KOPT-K1 (cell line): ENCODE measurements at regions not wholly inside any gene's neighbourhood (a gene's known extent, or its start where the extent isn't known, plus 50 kb on each side); places are given as distances from the start of the nearest gene placed in this dataset.
"Not testable (repeated sequence)": the region's sequence is repeated elsewhere in the genome, so short reads cannot be mapped to it uniquely, and the experiment has no call there.

Experiments used
- H3K27ac ChIP-seq: fragments of 200-600 bp; sonication (generic); 2 replicates; pipeline ENCODE4 v1.5.1; 2016; ENCODE audit warnings: antibody characterized with exemption, mild to moderate bottlenecking, low read depth, low read length; ENCODE audit not compliant: poor library complexity, severe bottlenecking
- H3K36me3 ChIP-seq: fragments of 200-600 bp; sonication (generic); 2 replicates; pipeline ENCODE4 v1.5.1; 2017; ENCODE audit warnings: antibody characterized with exemption, mild to moderate bottlenecking, low read length, moderate library complexity; ENCODE audit not compliant: insufficient read depth
- H3K9me3 ChIP-seq: fragments of 200-600 bp; sonication (generic); 2 replicates; pipeline ENCODE4 v1.5.1; 2017; ENCODE audit warnings: antibody characterized with exemption, low read length, mild to moderate bottlenecking; ENCODE audit not compliant: insufficient read depth, poor library complexity, severe bottlenecking

DNA sequence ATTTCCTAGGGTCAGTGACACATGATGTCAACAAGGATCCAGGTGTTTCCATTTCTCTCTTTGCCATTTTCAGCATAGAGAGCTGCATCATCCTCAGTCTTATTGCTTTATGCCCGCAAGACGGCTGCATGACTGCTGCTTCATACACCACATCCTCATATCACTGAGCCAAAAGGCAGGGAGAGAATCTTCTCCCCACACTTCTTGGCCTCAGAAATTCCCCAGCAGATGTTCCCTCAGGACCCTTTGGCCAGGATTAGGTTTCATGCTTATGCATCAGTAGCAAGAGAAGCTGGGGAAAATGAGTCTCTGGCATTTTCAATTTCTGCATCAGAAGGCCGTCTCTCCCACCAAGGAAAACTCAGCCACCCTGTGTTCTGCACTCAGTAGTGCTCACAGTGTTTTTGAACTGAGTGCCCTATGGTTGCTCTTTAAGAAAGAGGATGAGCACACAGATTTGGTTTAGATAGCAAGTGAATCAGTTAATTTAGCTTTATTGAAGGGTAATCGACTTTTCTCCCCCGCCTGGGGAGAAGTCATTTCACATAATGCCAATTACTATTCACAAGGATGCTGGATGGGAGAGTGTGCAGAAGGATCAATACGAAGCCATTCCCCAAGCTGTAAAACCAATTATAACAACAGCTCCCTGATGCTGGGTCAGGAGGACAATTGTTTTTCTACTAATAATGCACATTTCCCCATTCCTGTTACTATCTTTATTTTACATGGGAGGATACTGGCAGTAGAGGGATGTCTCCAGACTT is 360.2 kb downstream of the HHIPL2 start:
- Histone ChIP-seq H3K36me3 (no peaks in the 10 kb centered on the region), H3K9me3 (no peaks in the 10 kb centered on the region), H3K27ac (no peak overlapping the region)

DNA sequence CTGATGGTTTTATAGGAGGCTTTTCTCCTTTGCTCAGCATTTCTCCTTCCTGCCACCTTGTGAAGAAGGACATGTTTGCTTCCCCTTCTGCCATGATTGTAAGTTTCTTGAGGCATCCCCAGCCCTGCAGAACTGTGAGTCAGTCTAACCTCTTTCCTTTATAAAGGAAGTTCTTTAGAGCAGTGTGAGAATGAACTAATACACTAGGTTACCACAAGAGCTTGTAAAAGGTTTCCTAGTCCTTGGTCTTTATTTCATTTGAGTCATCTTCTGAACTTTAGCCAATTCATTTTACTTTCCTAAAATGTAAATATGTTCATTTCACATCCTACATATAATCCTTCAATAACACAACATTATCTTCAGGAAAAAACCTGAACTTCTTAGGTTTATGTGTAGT is 365.3 kb downstream of the HHIPL2 start:
- no peaks in the 10 kb centered on the region for H3K36me3 ChIP-seq
- no peaks in the 10 kb centered on the region for H3K9me3 ChIP-seq
- H3K27ac ChIP-seq = no peak overlapping the region

DNA sequence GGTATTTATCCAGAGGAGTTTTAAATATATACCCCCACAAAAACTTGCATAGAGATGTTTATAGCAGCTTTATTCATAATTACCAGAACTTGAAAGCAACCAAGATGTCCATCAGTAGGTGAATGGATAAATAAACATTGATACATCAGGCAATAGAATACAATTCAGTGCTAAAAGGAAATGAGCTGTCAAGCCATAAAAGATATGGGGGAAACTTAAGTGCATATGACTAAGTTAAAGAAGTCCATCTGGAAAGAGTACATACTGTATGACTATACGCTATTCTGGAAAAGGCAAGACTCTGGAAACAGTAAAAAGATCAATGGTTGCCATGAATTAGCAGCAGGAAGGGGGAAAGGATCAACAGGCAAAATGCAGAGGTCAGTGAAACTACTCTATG is 366.7 kb downstream of the HHIPL2 start:
- H3K9me3 ChIP-seq = no peaks in the 10 kb centered on the region
- H3K36me3 ChIP-seq = no peaks in the 10 kb centered on the region
- H3K27ac ChIP-seq = no peak overlapping the region

DNA sequence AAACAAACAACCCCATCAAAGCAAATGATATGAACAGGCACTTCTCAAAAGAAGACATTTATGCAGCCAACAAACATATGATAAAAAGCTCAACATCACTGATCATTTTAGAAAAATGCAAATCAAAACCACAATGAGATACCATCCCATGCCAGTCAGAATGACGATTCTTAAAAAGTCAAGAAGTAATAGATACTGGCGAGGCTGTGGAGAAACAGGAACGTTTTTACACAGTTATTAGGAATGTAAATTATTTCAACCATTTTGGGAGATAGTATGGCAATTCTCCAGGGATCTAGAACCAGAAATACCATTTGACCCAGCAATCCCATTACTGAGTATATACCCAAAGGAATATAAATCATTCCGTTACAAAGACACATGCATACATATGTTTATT is 370.4 kb downstream of the HHIPL2 start:
- H3K36me3 ChIP-seq, H3K27ac ChIP-seq, H3K9me3 ChIP-seq: not testable (repeated sequence)

DNA sequence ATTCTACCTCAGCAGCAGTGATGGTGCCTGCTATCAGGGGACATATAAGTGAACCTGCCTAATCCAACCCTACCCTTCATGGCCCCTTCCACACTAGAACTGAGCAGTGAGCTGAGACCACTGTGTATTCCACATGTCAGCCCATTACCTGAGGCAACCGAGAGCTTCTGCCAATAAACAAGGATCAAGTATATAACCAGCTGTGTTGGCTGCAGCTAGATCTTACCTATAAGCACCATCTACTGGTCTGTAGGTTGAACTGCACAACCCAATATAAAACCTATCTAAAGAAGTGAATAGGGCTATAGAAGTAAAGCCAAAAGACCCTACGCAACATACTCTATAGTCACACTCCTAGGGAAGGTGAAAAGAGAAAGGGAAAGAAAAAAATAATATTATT is 376.9 kb downstream of the HHIPL2 start:
- H3K36me3 ChIP-seq = no peaks in the 10 kb centered on the region
- H3K27ac ChIP-seq = no peak overlapping the region
- peaks cover 8% of the 10 kb centered on the region for H3K9me3 ChIP-seq

DNA sequence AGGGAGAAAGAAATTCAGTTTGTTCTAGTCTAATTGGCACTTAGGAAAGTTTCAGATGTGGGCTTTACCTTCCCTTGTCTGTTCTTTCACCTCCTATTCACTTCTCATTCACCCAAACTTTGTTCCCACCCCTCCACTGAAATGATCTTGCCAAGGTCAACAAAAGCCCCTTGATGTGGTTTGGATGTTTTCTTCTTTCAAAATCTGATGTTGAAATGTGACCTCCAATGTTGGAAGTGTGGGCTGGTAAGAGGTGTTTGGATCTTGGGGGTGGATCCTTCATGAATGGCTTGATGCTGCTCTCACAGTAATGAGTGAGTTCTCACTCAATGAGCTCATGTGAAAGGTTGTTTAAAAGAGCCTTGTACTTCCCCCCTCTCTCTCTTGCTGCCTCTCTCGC is 379.3 kb downstream of the HHIPL2 start:
- peaks cover 8% of the 10 kb centered on the region for H3K9me3 ChIP-seq

DNA sequence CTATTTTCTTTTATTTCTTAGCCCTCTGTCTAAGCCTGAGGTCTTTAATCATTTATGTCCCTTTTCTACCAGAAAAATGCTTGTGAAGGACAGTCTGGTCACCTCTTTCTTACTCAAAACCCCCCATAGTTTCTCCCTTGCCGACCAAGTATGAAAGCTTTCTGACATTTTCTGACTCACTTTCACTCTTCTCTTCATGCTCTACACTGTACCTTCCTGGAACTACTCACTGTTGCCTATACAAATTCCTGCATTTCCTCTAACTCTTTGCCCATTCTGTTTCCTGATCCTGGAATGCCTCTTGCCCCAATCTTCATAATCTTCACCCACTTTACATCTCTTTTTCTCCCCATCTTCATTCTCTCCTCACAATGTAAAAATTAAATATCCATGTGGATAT is 380.0 kb downstream of the HHIPL2 start:
- Histone ChIP-seq H3K27ac (no peak overlapping the region), H3K36me3 (no peaks in the 10 kb centered on the region), H3K9me3 (peaks cover 8% of the 10 kb centered on the region)

More for the DNA sequence above, 379.3 kb downstream of the HHIPL2 start:
- Histone ChIP-seq H3K27ac (no peak overlapping the region), H3K36me3 (no peaks in the 10 kb centered on the region)

DNA sequence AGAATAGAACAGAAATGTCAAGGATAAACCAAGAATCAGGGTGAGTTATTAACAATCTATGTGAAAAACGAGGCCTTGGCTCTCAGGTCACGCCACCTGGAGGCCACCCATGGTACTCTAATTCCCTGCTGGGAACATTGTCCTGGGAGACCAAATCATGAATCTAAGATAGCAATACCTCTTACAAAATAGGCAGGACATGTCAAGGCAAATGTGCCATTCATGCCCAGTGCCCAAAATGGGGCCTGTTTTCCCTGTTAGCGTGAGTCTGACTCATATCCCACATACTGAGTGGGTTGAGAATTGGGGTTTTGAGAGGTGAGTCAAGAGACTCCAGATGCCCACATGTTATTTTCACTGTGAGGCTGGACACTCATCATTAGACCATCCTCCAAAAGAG is 380.8 kb downstream of the HHIPL2 start:
- H3K36me3 ChIP-seq = no peaks in the 10 kb centered on the region
- H3K27ac ChIP-seq = no peak overlapping the region
- H3K9me3 ChIP-seq = peaks cover 8% of the 10 kb centered on the region

DNA sequence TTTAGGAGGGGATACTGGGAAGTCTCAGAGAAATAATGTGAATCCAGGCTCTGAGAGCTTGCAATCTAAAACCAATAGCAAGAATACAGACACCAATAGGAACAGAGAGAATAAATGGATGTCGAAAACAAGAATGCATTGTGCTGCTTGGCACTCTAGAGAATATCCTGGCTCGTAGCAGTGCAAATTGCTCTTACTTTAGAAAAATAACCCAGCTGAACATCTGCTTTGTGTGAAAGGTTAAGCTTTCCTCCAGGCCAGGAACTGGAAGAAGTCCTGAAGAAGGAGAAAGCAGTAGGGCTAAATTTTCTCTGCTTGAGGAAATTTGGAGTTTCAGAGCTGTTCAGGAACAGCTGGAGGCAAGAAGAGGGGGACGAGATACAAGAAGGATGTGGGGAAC is 382.3 kb downstream of the HHIPL2 start:
- no peaks in the 10 kb centered on the region for H3K36me3 ChIP-seq
- H3K27ac ChIP-seq = no peak overlapping the region
- peaks cover 5% of the 10 kb centered on the region for H3K9me3 ChIP-seq

DNA sequence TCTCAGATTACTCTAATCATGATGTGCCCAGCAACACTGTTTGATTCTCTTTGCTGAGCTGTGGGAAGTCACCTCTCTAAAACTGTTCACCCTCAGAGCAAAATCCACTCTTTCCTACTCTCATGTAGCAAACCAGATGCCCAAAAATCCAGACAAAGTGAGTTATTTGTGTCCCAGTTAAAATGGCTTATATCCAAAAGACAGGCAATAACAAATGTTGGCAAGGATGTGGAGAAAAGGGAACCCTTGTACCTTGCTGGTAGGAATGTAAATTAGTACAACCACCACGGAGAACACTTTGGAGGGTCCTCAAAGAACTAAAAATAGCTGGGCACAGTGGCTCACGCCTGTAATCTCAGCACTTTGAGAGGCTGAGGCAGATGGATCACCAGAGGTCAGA is 384.0 kb downstream of the HHIPL2 start:
- Histone ChIP-seq H3K36me3 (no peaks in the 10 kb centered on the region), H3K9me3 (no peaks in the 10 kb centered on the region), H3K27ac (no peak overlapping the region)

DNA sequence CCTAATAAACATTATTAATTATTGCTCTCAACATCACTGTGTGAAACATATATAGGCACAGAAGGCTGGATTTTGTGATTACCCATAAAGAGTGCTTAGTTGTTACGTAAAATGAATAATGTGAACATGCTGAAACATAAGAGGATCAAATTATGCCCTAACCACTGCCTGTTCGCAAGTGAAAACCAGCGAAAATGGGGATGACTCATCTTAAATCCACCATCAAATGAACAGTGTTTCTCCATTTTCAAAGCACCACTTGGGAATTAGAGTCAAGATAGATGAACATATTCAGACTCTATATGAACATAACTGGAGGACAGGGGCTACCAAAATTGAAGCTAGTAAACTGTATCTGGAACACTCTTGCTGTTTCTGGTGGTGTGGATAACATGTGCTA is 386.2 kb downstream of the HHIPL2 start:
- Histone ChIP-seq H3K9me3 (no peaks in the 10 kb centered on the region), H3K36me3 (no peaks in the 10 kb centered on the region), H3K27ac (no peak overlapping the region)

DNA sequence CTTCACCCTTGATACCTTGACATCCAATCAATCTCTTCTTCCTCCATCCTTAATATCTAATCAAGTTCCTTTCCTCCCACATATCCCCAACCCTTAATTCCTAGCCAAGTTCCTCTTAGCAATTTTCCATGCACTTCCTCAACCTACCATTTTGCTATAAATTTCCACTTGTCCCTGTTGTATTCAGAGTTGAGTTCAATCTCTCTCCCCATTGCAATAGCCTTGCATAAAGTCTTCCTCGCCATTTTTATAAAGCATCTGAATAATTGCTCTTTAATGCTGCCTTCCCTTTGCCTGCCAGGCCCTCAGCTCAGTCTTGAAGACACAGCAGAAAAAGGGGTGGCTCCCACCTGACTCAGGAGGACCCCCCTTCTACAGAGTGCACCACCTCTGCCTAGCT is 390.3 kb downstream of the HHIPL2 start:
- Histone ChIP-seq H3K9me3 (no peaks in the 10 kb centered on the region), H3K27ac (no peak overlapping the region), H3K36me3 (no peaks in the 10 kb centered on the region)

DNA sequence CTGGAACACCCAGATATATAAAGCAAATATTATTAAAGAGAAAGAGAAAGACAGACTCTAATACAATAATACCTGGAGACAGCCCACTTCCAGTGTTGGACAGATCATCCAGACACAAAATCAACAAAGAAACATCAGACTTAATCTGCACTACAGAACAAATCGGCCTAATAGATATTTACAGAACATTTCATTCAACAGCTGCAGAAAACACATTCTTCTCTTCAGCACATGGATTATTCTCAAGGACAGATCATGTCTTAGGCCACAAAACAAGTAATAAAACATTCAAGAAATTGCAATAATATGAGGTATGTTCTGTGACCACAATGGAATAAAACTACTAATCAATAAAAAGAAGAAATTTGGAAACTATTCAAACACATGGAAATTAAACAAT is 398.3 kb upstream of the DUSP10 start:
- H3K27ac ChIP-seq = no peak overlapping the region
- no peaks in the 10 kb centered on the region for H3K36me3 ChIP-seq
- H3K9me3 ChIP-seq = no peaks in the 10 kb centered on the region

DNA sequence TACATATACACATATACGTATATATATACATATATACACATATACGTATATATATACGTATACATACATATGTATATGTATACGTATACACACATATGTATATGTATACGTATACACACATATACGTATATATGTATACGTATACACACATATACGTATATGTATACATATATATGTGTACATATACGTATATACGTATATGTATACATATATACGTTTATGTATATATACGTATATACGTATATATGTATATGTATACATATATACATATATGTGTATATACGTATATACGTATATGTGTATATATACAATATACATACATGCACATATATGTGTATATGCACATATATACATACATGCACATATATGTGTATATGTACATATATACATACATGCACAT is 396.2 kb upstream of the DUSP10 start:
- Histone ChIP-seq H3K36me3 (no peaks in the 10 kb centered on the region), H3K27ac (no peak overlapping the region), H3K9me3 (no peaks in the 10 kb centered on the region)

DNA sequence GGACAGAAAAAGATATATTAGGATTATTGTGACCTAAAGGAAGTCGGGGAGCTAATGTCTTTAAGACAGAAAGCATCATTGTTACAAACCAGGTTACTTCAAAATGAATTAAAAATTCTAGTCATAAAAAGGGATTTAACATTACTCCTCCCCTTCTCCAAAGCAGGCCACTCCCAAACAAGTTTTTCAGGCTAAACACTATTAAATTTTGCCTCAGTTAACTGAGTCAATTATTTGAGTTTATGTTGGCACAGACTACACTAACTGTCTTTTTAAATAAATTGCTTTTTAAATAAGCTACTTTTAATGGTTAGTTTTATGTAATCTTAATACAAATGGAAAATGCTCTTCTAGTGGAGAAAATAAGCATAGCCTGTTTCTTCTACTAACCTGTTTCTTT is 395.0 kb upstream of the DUSP10 start:
- no peak overlapping the region for H3K27ac ChIP-seq
- H3K36me3 ChIP-seq = no peaks in the 10 kb centered on the region
- H3K9me3 ChIP-seq = no peaks in the 10 kb centered on the region

DNA sequence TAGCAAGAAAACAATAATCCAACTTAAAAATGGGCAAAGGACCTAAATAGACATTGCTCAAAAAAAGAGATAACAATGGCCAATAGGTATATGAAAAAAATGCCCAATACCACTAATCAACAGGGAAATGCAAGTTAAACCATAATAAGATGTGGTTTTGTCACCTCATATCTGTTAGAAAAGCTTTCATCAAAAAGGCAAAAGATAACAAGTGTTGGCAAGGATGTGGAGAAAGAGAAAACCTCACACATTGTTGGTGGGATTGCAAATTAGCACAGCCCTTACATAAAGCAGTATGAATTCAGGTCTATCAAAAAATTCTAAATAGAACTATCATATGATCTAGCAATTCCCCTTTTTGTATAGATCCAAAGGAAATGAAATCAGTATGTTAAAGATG is 387.2 kb upstream of the DUSP10 start:
- no peaks in the 10 kb centered on the region for H3K9me3 ChIP-seq
- no peak overlapping the region for H3K27ac ChIP-seq
- no peaks in the 10 kb centered on the region for H3K36me3 ChIP-seq
